CMK (cell line): ENCODE measurements at regions not wholly inside any gene's neighbourhood (a gene's known extent, or its start where the extent isn't known, plus 50 kb on each side); places are given as distances from the start of the nearest gene placed in this dataset.

Experiments used
- DNase-seq: peaks from one replicate; pipeline ENCODE4 v3.0.0-alpha.2; 2010; ENCODE audit warnings: low read depth

- DNase-seq = no peak
Observed at GRCh38 chr6:142682985-142683384, 262.0 kb downstream of the HIVEP2 start.

GRCh38 chr6:142683714-142684141, 261.2 kb downstream of the HIVEP2 start:
- no peak for DNase-seq

DNA sequence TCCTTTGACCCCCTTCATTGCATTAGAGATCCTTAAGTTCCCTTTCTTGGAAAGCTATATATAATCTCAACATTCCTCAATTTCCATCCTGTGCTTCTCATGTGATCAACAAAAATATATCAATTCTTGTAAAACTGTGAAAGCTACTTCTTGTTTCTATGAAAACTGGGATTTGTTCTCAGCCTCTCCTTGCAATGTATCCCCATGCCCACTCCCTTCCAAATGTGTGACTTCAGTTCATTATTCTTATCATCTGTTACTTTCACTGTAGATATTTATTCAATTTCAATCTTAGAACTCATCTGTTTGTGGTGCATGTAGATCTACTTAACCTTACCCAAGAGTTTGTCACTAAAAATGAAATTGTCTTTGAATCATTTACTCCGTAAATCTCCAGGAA, 260.6 kb downstream of the HIVEP2 start:
- no peak for DNase-seq

GRCh38 chr6:142685852-142686506, 259.0 kb downstream of the HIVEP2 start:
- no peak for DNase-seq

GRCh38 chr6:142686507-142686887, 258.5 kb downstream of the HIVEP2 start:
- DNase-seq = no peak

DNA sequence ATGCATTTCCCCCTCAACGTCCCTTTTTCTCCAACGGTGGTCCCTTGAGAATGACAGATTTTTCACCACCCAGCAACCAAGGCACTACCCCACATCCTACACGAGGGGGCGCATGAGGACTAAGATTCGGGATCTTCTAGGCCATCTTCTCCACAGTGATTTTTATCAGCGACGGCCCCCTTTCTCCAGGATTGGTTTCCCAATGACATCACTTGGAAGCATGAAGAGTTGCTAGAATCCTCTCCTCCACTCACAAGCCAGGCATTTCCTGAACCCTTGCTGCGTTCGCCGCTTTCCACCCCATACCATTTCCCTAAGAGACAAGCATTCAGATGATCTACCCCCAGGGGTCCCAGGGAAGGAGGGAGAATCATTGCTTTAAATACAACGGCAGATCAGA, 252.0 kb downstream of the HIVEP2 start:
- DNase-seq = peak; percentile 5

DNA sequence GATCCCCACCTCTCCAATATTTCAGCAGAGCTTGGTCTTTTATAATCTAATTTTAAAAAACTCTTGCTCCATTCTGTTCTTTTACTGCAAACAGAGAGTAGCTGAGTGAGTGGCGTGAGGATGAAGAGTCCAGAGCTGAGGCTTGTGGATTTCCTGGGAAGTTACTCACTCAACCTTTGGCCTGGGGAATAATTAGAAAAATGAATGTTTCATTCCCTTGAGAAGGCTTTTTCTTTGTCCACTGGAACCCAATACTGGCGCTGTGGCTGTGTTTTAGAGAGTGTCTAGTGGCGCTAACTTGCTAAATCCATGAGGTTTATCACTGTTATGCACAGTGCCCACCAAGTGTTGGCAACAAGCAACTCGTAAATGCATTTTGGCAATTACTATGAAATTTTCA, 251.5 kb downstream of the HIVEP2 start:
- no peak for DNase-seq

DNA sequence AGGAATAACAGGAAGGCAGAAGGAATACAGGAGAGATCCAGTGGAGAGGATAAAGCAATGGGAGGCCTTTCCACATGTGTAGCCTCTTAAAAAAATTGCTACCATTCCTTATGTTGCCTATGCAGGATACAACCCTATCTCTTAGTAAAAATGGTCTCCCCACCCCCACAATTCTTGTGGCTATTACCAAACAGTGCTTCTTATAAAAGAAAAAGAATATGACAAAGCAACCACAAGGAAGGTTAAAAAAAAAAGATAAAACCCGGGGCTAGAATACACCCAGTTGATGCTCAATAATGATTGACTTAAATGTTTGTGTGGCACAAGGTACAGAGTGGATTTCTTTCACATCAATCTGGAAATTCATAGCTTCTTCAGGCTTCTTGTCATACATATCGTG, 250.9 kb downstream of the HIVEP2 start:
- no peak for DNase-seq

- DNase-seq = no peak
Observed at GRCh38 chr6:142695016-142695415, 250.0 kb downstream of the HIVEP2 start.

- DNase-seq = no peak
Observed at GRCh38 chr6:142696123-142697000, 248.6 kb downstream of the HIVEP2 start.

GRCh38 chr6:142697001-142697335, 248.0 kb downstream of the HIVEP2 start:
- DNase-seq = no peak

- DNase-seq = no peak
Observed at GRCh38 chr6:142697922-142698321, 247.1 kb downstream of the HIVEP2 start.

- DNase-seq = no peak
Observed at GRCh38 chr6:142698751-142699150, 246.2 kb downstream of the HIVEP2 start.

- no peak for DNase-seq
Observed at GRCh38 chr6:142699391-142699790, 245.6 kb downstream of the HIVEP2 start.

GRCh38 chr6:142700032-142700431, 244.9 kb downstream of the HIVEP2 start:
- DNase-seq = no peak

- DNase-seq = no peak
Observed at GRCh38 chr6:142700671-142701312, 244.2 kb downstream of the HIVEP2 start.
